WTC11 (cell line): ENCODE measurements at regions not wholly inside any gene's neighbourhood (a gene's known extent, or its start where the extent isn't known, plus 50 kb on each side); places are given as distances from the start of the nearest gene placed in this dataset.

Experiments
- ATAC-seq: fragments of 200-7000 bp; cut with Tn5 transposase; 2 replicates; pipeline ENCODE4 v1.10.0; 2021; ENCODE audit warnings: mild to moderate bottlenecking, moderate library complexity
- CTCF ChIA-PET: fragments of 300-600 bp; sonication (Branson Sonifier 250); formaldehyde crosslinking; loops from one replicate; lab custom pipeline; 2021; ENCODE audit warnings: antibody characterized with exemption; lab: Charles Lee
- POLR2A ChIA-PET: fragments of 350-600 bp; sonication (Branson Sonifier 250); formaldehyde crosslinking; loops from one replicate; lab custom pipeline; 2021; ENCODE audit warnings: antibody characterized with exemption; lab: Charles Lee
- DNase-seq: peaks from one replicate; pipeline ENCODE4 v3.0.0; 2021; ENCODE audit warnings: low spot score
- H3K27ac Mint-ChIP-seq: 2 replicates; pipeline ENCODE4 v1.8.0; 2021; ENCODE audit warnings: mixed read lengths
- H3K27me3 Mint-ChIP-seq: 2 replicates; pipeline ENCODE4 v1.8.0; 2021; ENCODE audit warnings: low read depth, mild to moderate bottlenecking, moderate library complexity, mixed read lengths
- H3K36me3 Mint-ChIP-seq: 2 replicates; pipeline ENCODE4 v1.8.0; 2021; ENCODE audit warnings: mixed read lengths
- H3K4me1 Mint-ChIP-seq: 2 replicates; pipeline ENCODE4 v1.8.0; 2022; ENCODE audit warnings: mixed read lengths
- H3K4me3 Mint-ChIP-seq: 2 replicates; pipeline ENCODE4 v1.8.0; 2021; ENCODE audit warnings: mild to moderate bottlenecking, moderate library complexity, mixed read lengths
- H3K9me3 Mint-ChIP-seq: 2 replicates; pipeline ENCODE4 v1.8.0; 2021; ENCODE audit warnings: mixed read lengths
- CBFB ChIP-seq: sonication (generic); formaldehyde crosslinking; IDR thresholded peaks from 2 replicates; pipeline ENCODE4 v1.8.1; 2022; ENCODE audit warnings: mild to moderate bottlenecking, low read depth, missing genetic modification reagents
- EMX1 ChIP-seq: fragments of 250-450 bp; sonication (Bioruptor Pico); IDR thresholded peaks from 2 replicates; pipeline ENCODE4 v1.8.0; 2021; ENCODE audit warnings: mild to moderate bottlenecking
- FOXJ3 ChIP-seq: sonication (generic); formaldehyde crosslinking; IDR thresholded peaks from 2 replicates; pipeline ENCODE4 v1.9.0; 2021; ENCODE audit warnings: missing genetic modification reagents, mild to moderate bottlenecking, borderline replicate concordance
- FOXK1 ChIP-seq: sonication (generic); formaldehyde crosslinking; IDR thresholded peaks from 2 replicates; pipeline ENCODE4 v1.8.0; 2022; ENCODE audit warnings: mild to moderate bottlenecking, moderate library complexity, missing genetic modification reagents
- NFATC4 ChIP-seq: fragments of 250-450 bp; sonication (Bioruptor Pico); IDR thresholded peaks from 2 replicates; pipeline ENCODE4 v1.9.0; 2021; ENCODE audit warnings: mild to moderate bottlenecking
- NR1H2 ChIP-seq: sonication (generic); formaldehyde crosslinking; IDR thresholded peaks from 2 replicates; pipeline ENCODE4 v1.9.0; 2021; ENCODE audit warnings: mild to moderate bottlenecking, moderate library complexity, missing genetic modification reagents
- OVOL2 ChIP-seq: fragments of 250-450 bp; sonication (Bioruptor Pico); IDR thresholded peaks from 2 replicates; pipeline ENCODE4 v1.9.0; 2021; ENCODE audit warnings: mild to moderate bottlenecking, borderline replicate concordance
- PRRX2 ChIP-seq: fragments of 250-450 bp; sonication (Bioruptor Pico); IDR thresholded peaks from 2 replicates; pipeline ENCODE4 v1.8.0; 2021; ENCODE audit warnings: mild to moderate bottlenecking
- SOX15 ChIP-seq: fragments of 250-450 bp; sonication (Bioruptor Pico); IDR thresholded peaks from 2 replicates; pipeline ENCODE4 v1.9.0; 2021; ENCODE audit warnings: mild to moderate bottlenecking
- TEAD4 ChIP-seq: sonication (generic); formaldehyde crosslinking; IDR thresholded peaks from 2 replicates; pipeline ENCODE4 v1.8.0; 2022; ENCODE audit warnings: mild to moderate bottlenecking, missing genetic modification reagents
- TP53 ChIP-seq: sonication (generic); formaldehyde crosslinking; IDR thresholded peaks from 2 replicates; pipeline ENCODE4 v1.8.1; 2023; ENCODE audit warnings: mild to moderate bottlenecking, missing genetic modification reagents
- ZNF232 ChIP-seq: sonication (generic); formaldehyde crosslinking; IDR thresholded peaks from 2 replicates; pipeline ENCODE4 v1.8.0; 2022; ENCODE audit warnings: mild to moderate bottlenecking, missing genetic modification reagents
- ZNF263 ChIP-seq: sonication (generic); formaldehyde crosslinking; IDR thresholded peaks from 2 replicates; pipeline ENCODE4 v1.8.1; 2022; ENCODE audit warnings: low read depth, mild to moderate bottlenecking, moderate library complexity, missing genetic modification reagents
- TF ChIP-seq, protein P1 (sequence below): sonication (generic); formaldehyde crosslinking; IDR thresholded peaks from 2 replicates; pipeline ENCODE4 v1.8.1; 2022; ENCODE audit warnings: low read depth, missing genetic modification reagents, borderline replicate concordance
- TF ChIP-seq, protein P2 (sequence below): sonication (generic); formaldehyde crosslinking; conservative IDR thresholded peaks from 2 replicates; pipeline ENCODE4 v1.8.1; 2023; ENCODE audit warnings: mild to moderate bottlenecking, low read depth, missing genetic modification reagents, moderate library complexity

DNA sequence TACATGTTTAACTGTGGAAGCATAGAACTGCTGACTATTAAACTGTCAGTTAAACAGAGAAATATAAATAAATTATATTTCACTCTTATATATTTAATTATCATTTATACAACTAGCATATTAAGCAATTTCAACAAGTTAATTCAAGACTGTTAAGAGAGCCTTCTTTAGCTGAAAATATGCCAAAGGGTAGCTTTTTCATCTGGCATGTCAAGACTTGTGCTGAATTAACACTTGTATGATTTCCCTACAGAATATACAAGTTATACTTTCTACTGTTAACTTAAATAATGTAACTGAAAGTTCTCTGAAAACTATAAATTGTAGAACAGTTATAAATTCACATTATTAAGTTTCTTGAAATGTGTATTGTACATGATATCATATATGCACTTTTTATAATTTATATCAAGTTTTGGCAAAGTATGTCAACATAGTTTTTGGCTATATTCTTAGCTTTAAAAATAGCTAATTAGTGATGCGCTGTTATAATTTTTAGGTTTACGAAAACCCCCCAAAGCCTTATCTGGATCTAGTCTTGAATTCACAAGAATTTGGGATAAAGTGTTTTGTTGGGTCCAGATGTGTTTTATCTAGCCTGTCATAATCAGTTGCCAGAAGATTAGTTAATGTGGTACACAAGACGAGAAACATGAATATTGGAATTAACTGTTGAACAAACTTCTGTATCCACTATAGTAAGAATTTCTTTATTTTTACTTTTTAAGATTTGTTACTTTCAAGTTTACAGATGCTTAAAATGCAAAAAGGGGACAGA lies 231.1 kb upstream of the FOXP2 start:
- peaks cover 6% of the 10 kb centered on the region; the same call in 1 of the 2 replicates for H3K4me1 Mint-ChIP-seq
- no peaks in the 10 kb centered on the region for H3K36me3 Mint-ChIP-seq
- no peak for DNase-seq
- ChIA-PET CTCF (no interaction called here), POLR2A (no interaction called here)
- H3K27ac Mint-ChIP-seq, result no peak overlapping the region
- ATAC-seq, result no peak
- H3K4me3 Mint-ChIP-seq, result no peak overlapping the region
- TF ChIP-seq, protein P1, sequence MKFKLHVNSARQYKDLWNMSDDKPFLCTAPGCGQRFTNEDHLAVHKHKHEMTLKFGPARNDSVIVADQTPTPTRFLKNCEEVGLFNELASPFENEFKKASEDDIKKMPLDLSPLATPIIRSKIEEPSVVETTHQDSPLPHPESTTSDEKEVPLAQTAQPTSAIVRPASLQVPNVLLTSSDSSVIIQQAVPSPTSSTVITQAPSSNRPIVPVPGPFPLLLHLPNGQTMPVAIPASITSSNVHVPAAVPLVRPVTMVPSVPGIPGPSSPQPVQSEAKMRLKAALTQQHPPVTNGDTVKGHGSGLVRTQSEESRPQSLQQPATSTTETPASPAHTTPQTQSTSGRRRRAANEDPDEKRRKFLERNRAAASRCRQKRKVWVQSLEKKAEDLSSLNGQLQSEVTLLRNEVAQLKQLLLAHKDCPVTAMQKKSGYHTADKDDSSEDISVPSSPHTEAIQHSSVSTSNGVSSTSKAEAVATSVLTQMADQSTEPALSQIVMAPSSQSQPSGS (CRISPR knock-in tag), result no peak
- TF ChIP-seq EMX1 (CRISPR knock-in tag) (no peak), OVOL2 (CRISPR knock-in tag) (no peak)
- no peaks in the 10 kb centered on the region for H3K9me3 Mint-ChIP-seq
- H3K27me3 Mint-ChIP-seq, result no peaks in the 10 kb centered on the region

DNA sequence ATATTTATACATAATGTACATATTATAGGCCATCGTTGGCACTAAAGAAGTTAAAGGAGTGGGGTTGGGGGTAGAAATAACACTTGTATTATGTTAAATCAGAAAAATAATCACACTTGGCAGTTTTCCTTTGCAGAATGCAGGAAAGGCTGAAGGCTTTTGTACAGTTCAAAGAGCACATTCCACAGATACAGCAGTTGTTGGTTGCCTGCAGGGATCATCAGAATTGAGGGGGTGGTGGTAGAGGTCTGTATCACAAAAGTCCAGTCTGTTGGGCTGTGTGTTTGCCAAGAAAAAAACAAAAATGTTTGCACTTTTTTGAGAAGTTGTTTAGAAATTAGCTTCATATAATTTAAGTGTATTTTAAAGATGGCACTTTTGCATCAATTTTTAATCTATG lies 231.8 kb upstream of the FOXP2 start:
- TF ChIP-seq ZNF263, result no peak
- no peak for TF ChIP-seq NFATC4 (CRISPR knock-in tag)
- TF ChIP-seq TEAD4, result no peak
- TF ChIP-seq CBFB (CRISPR knock-in tag), result no peak
- TF ChIP-seq, protein P1 (CRISPR knock-in tag), result no peak
- TF ChIP-seq TP53, result no peak
- no peak for TF ChIP-seq SOX15 (CRISPR knock-in tag)
- TF ChIP-seq ZNF232, result no peak
- TF ChIP-seq, all 79 proteins: peak for 0
- H3K4me1 Mint-ChIP-seq, result peaks cover 6% of the 10 kb centered on the region; the same call in 1 of the 2 replicates
- no peak for ATAC-seq
- no peaks in the 10 kb centered on the region for H3K36me3 Mint-ChIP-seq
- no peaks in the 10 kb centered on the region for H3K9me3 Mint-ChIP-seq
- CTCF ChIA-PET, result no interaction called here
- H3K27ac Mint-ChIP-seq, result no peak overlapping the region
- POLR2A ChIA-PET, result no interaction called here
- H3K4me3 Mint-ChIP-seq, result no peak overlapping the region
- DNase-seq, result no peak
- H3K27me3 Mint-ChIP-seq, result no peaks in the 10 kb centered on the region

DNA sequence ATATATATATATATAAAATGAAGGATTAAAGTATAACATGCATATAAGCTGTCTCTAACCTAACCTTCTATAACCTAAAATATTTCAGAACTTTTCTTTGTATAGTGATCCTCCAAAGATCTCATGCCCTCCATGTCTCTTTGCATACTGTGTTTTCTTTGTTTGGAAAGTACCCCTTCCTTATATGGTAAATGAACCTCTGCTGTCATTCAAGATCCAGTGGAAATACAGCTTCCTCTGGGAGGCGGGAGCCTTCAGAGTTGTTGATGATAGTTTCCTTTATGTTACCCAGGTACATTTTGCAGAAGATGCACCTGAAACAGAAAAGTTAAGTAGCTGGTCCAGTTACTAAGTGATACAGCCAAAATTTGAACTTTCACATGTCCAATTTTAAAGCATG lies 233.3 kb upstream of the FOXP2 start:
- ChIA-PET CTCF (no interaction called here), POLR2A (no interaction called here)
- TF ChIP-seq FOXJ3 (CRISPR knock-in tag) (no peak), TEAD4 (no peak), OVOL2 (CRISPR knock-in tag) (no peak), PRRX2 (CRISPR knock-in tag) (no peak), FOXK1 (CRISPR knock-in tag) (no peak), NR1H2 (CRISPR knock-in tag) (no peak)
- TF ChIP-seq, protein P2, sequence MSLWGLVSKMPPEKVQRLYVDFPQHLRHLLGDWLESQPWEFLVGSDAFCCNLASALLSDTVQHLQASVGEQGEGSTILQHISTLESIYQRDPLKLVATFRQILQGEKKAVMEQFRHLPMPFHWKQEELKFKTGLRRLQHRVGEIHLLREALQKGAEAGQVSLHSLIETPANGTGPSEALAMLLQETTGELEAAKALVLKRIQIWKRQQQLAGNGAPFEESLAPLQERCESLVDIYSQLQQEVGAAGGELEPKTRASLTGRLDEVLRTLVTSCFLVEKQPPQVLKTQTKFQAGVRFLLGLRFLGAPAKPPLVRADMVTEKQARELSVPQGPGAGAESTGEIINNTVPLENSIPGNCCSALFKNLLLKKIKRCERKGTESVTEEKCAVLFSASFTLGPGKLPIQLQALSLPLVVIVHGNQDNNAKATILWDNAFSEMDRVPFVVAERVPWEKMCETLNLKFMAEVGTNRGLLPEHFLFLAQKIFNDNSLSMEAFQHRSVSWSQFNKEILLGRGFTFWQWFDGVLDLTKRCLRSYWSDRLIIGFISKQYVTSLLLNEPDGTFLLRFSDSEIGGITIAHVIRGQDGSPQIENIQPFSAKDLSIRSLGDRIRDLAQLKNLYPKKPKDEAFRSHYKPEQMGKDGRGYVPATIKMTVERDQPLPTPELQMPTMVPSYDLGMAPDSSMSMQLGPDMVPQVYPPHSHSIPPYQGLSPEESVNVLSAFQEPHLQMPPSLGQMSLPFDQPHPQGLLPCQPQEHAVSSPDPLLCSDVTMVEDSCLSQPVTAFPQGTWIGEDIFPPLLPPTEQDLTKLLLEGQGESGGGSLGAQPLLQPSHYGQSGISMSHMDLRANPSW (CRISPR knock-in tag), result no peak
- no peaks in the 10 kb centered on the region for H3K36me3 Mint-ChIP-seq
- DNase-seq (no peak), ATAC-seq (peak; percentile 64)
- no peaks in the 10 kb centered on the region for H3K27me3 Mint-ChIP-seq
- no peak overlapping the region for H3K4me3 Mint-ChIP-seq
- no peaks in the 10 kb centered on the region for H3K9me3 Mint-ChIP-seq
- H3K4me1 Mint-ChIP-seq, result peaks cover 6% of the 10 kb centered on the region; the same call in 1 of the 2 replicates
- no peak overlapping the region for H3K27ac Mint-ChIP-seq
